Gastrocnemius medialis (tissue), 4 donors: ENCODE measurements at regions not wholly inside any gene's neighbourhood (a gene's known extent, or its start where the extent isn't known, plus 50 kb on each side); places are given as distances from the start of the nearest gene placed in this dataset.

ENCODE experiments used
- ATAC-seq, 2 donors: fragments of 150-250 bp; one replicate each; pipeline ENCODE4 v1.9.1; 2016
- DNase-seq, 2 donors: peaks; one replicate each; pipeline ENCODE4 v3.0.0-alpha.2; 2019
- H3K27ac ChIP-seq, 4 donors: fragments of 200-600 bp; sonication (generic); 1 replicate in 1 of 4; 2 replicates in 3 of 4; pipeline ENCODE4 v1.5.1; 2016 to 2018; ENCODE audit warnings: mild to moderate bottlenecking in 2 of 4, moderate library complexity in 1 of 4
- H3K27me3 ChIP-seq, 3 donors: fragments of 200-600 bp; sonication (generic) in 2 of 3; 1 replicate in 1 of 3; 2 replicates in 2 of 3; pipeline versions ENCODE4 v1.5.1 to v1.6.0; 2016 to 2019; ENCODE audit warnings: mild to moderate bottlenecking in 1 of 3, moderate library complexity in 1 of 3
- H3K36me3 ChIP-seq, 2 donors: fragments of 200-600 bp; sonication (generic) in 1 of 2; one replicate each; pipeline ENCODE4 v1.5.1; 2017 to 2018
- H3K4me1 ChIP-seq, 2 donors: fragments of 200-600 bp; sonication (generic) in 1 of 2; one replicate each; pipeline ENCODE4 v1.5.1; 2016 to 2017; ENCODE audit warnings: mild to moderate bottlenecking in 2 of 2
- H3K4me3 ChIP-seq, 4 donors: fragments of 200-600 bp; sonication (generic) in 3 of 4; 1 replicate in 1 of 4; 2 replicates in 3 of 4; pipeline ENCODE4 v1.5.1; 2016 to 2019; ENCODE audit warnings: mild to moderate bottlenecking in 2 of 4
- H3K9me3 ChIP-seq, 3 donors: fragments of 200-600 bp; sonication (generic) in 2 of 3; 1 replicate in 1 of 3; 2 replicates in 2 of 3; pipeline ENCODE4 v1.5.1; 2016 to 2019
- CTCF ChIP-seq, 5 experiments: fragments of 450-650 bp in 3 of 5; fragments of 200-600 bp in 2 of 5; sonication (generic) in 2 of 5; IDR thresholded peaks in 4 of 5; conservative IDR thresholded peaks in 1 of 5; 1 replicate in 4 of 5; 2 replicates in 1 of 5; pipeline ENCODE4 v1.5.1; 2016 to 2019; ENCODE audit warnings: antibody characterized with exemption in 5 of 5, mild to moderate bottlenecking in 3 of 5, moderate library complexity in 3 of 5
- POLR2A ChIP-seq, 2 donors: fragments of 450-650 bp; IDR thresholded peaks; one replicate each; pipeline ENCODE4 v1.6.1; 2017; ENCODE audit warnings: antibody characterized with exemption in 2 of 2, mild to moderate bottlenecking in 2 of 2, moderate library complexity in 2 of 2
- in situ Hi-C, 4 donors: fragments of 200-750 bp; cut with MboI; loops; one replicate each; pipeline versions ENCODE4 v1.15.0 to v1.8.0; 2017; ENCODE audit warnings: low sequenced_read_pairs in 4 of 4
- intact Hi-C: fragments of 100-400 bp; cut with DNase I; formaldehyde crosslinking; loops from one replicate; pipeline ENCODE4 v1.15.1; 2023; ENCODE audit warnings: low total_unique reads

DNA sequence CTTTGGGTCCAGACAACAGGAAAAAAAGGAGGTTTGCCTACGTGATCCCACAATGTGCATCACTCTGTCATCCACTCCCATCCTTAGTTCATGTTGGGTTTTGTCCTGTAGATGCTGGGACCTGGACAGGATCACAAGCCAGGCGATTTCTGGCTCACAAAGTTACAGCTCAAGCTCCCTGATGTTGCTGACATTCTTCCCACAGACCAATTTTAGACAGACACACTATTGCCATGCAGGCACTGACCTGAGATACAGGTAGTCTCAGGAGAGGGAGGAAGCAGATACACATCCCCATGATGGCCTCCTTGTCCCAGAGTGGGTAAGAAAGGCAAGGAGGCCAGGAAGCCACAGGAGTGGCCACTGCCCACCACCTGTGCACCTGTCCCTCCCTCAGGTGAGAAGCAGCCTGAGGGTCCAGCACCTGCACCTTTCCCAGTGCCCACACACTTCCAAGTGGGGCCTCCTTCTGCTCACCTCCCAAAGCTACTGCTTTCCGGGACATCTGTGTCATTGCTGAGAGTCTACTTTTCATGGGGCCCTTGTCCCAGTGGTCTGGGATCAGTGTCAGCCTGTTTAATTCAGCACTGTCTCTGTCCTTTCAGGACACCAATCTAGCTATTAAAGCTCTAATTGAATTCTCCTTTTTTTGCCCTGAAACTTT is 52.0 kb upstream of the TOP3B start:
- no peaks in the 10 kb centered on the region for H3K36me3 ChIP-seq
- in situ Hi-C loops (no loop called here), intact Hi-C loops (no loop called here)
- no peak overlapping the region for H3K27ac ChIP-seq
- H3K9me3 ChIP-seq: no peaks in the 10 kb centered on the region
- no peak overlapping the region for H3K4me3 ChIP-seq
- ATAC-seq: no peak
- peaks cover 0 to 3% of the 10 kb centered on the region in 2 donors for H3K4me1 ChIP-seq
- DNase-seq: no peak
- TF ChIP-seq POLR2A (IDR thresholded peaks at IDR 0.05) (no peak), CTCF (IDR thresholded peaks at IDR 0.05 in 4 of 5, conservative IDR thresholded peaks at IDR 0.05 in 1 of 5) (no peak)
- H3K27me3 ChIP-seq: no peaks in the 10 kb centered on the region

GRCh38 chr22:22033803-22034468 is 51.3 kb upstream of the TOP3B start:
- DNase-seq: no peak
- TF ChIP-seq CTCF (IDR thresholded peaks at IDR 0.05 in 4 of 5, conservative IDR thresholded peaks at IDR 0.05 in 1 of 5) (no peak), POLR2A (IDR thresholded peaks at IDR 0.05) (no peak)
- Histone ChIP-seq H3K36me3 (no peaks in the 10 kb centered on the region), H3K4me1 (peaks cover 0 to 3% of the 10 kb centered on the region in 2 donors), H3K9me3 (no peaks in the 10 kb centered on the region), H3K4me3 (no peak overlapping the region), H3K27ac (no peak overlapping the region), H3K27me3 (no peaks in the 10 kb centered on the region)
- no peak for ATAC-seq
- in situ Hi-C loops: no loop called here
- intact Hi-C loops: no loop called here

- H3K4me3 ChIP-seq: no peak overlapping the region
- no peaks in the 10 kb centered on the region for H3K36me3 ChIP-seq
- no peaks in the 10 kb centered on the region for H3K27me3 ChIP-seq
- intact Hi-C loops (no loop called here), in situ Hi-C loops (no loop called here)
- DNase-seq (no peak), ATAC-seq (no peak)
- no peaks in the 10 kb centered on the region for H3K9me3 ChIP-seq
- H3K27ac ChIP-seq: no peak overlapping the region
- TF ChIP-seq CTCF (IDR thresholded peaks at IDR 0.05 in 4 of 5, conservative IDR thresholded peaks at IDR 0.05 in 1 of 5): no peak
- TF ChIP-seq POLR2A (IDR thresholded peaks at IDR 0.05): no peak
- H3K4me1 ChIP-seq: peaks cover 0 to 3% of the 10 kb centered on the region in 2 donors
These were observed 50.6 kb upstream of the TOP3B start for GRCh38 chr22:22032906-22033802.

DNA sequence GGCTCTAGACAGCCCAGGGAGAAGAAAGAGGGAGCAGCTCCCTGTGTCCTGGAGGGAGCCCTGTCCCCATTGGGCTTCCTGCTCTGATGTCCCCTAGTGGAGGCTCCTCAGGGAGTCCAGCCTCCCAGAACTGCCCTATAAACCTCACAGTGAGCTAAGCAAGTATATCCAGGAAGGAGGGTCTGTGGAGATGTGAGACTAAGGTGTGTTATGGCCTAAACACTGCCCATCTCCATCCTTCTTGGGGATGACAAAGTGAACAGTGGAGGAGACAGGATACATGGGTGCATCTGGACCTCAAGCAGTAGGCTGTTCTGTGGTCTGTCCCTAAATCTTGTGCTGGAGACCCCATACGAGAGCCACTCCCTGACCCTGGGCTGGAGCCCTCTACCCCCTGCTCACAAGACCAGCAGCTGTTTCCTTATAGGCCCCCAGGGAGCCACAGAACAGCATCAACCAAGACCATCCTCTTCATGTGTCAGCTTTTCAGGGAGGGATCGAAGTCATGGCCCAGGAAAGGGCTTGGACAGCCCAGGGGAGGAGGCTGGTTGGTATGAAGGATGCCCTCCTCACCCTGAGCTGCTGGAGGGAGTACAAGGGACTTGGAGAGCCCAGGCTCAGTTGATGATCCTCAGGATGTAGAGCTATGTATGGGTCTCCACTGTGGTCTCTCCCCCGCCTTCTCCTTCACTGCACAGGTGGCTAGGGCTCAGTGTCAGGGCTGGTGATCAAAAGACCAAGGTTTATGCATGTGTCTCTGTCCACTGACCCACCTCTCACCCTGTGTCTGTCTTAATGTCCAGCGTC is 49.7 kb upstream of the TOP3B start:
- ATAC-seq (no peak), DNase-seq (no peak)
- intact Hi-C loops: no loop called here
- Histone ChIP-seq H3K36me3 (no peaks in the 10 kb centered on the region), H3K4me3 (no peak overlapping the region), H3K27ac (no peak overlapping the region), H3K27me3 (no peaks in the 10 kb centered on the region), H3K4me1 (peaks cover 0 to 1% of the 10 kb centered on the region in 2 donors), H3K9me3 (no peaks in the 10 kb centered on the region)
- in situ Hi-C loops: no loop called here
- TF ChIP-seq POLR2A (IDR thresholded peaks at IDR 0.05) (no peak), CTCF (IDR thresholded peaks at IDR 0.05 in 4 of 5, conservative IDR thresholded peaks at IDR 0.05 in 1 of 5) (no peak)
